Memory B cell (primary cell): ENCODE measurements at regions not wholly inside any gene's neighbourhood (a gene's known extent, or its start where the extent isn't known, plus 50 kb on each side); places are given as distances from the start of the nearest gene placed in this dataset.

Experiments
- ATAC-seq: fragments of 150-1000 bp; cut with Tn5 transposase; 2 replicates; pipeline ENCODE4 v1.10.0; 2021; ENCODE audit warnings: low read depth, mild to moderate bottlenecking, moderate library complexity
- DNase-seq, 2 donors: peaks; one replicate each; pipeline ENCODE4 v3.0.0; 2022; ENCODE audit warnings: low spot score in 2 of 2
- H3K27ac Mint-ChIP-seq: one replicate; pipeline ENCODE4 v1.8.0; 2022; ENCODE audit warnings: mild to moderate bottlenecking, moderate library complexity, mixed read lengths
- H3K27me3 Mint-ChIP-seq: one replicate; pipeline ENCODE4 v1.8.0; 2022; ENCODE audit warnings: mixed read lengths
- H3K36me3 Mint-ChIP-seq: one replicate; pipeline ENCODE4 v1.8.0; 2022; ENCODE audit warnings: mild to moderate bottlenecking, mixed read lengths
- H3K4me1 Mint-ChIP-seq: one replicate; pipeline ENCODE4 v1.8.0; 2022; ENCODE audit warnings: mixed read lengths
- H3K4me3 Mint-ChIP-seq: one replicate; pipeline ENCODE4 v1.8.0; 2022; ENCODE audit warnings: mild to moderate bottlenecking, moderate library complexity, mixed read lengths
- H3K9me3 Mint-ChIP-seq: one replicate; pipeline ENCODE4 v1.8.0; 2022; ENCODE audit warnings: mixed read lengths

GRCh38 chr15:69748131-69748530, 295.5 kb downstream of the RPLP1 start:
- Mint-ChIP-seq H3K4me1 (peaks cover 18% of the 10 kb centered on the region), H3K4me3 (no peak overlapping the region), H3K9me3 (peaks cover 4% of the 10 kb centered on the region), H3K27me3 (peaks cover 4% of the 10 kb centered on the region), H3K27ac (no peak overlapping the region), H3K36me3 (peaks cover 4% of the 10 kb centered on the region)
- DNase-seq: no peak
- no peak for ATAC-seq

GRCh38 chr15:69748576-69749185, 296.1 kb downstream of the RPLP1 start:
- no peak for ATAC-seq
- H3K27ac Mint-ChIP-seq: no peak overlapping the region
- no peak for DNase-seq
- peaks cover 6% of the 10 kb centered on the region for H3K9me3 Mint-ChIP-seq
- H3K4me3 Mint-ChIP-seq: no peak overlapping the region
- H3K27me3 Mint-ChIP-seq: peaks cover 4% of the 10 kb centered on the region
- H3K4me1 Mint-ChIP-seq: peaks cover 17% of the 10 kb centered on the region
- peaks cover 6% of the 10 kb centered on the region for H3K36me3 Mint-ChIP-seq

- peaks cover 15% of the 10 kb centered on the region for H3K4me1 Mint-ChIP-seq
These were observed 296.7 kb downstream of the RPLP1 start for GRCh38 chr15:69749274-69749673.

GRCh38 chr15:69749797-69750196, 297.2 kb downstream of the RPLP1 start:
- H3K4me3 Mint-ChIP-seq: no peak overlapping the region
- DNase-seq: no peak
- H3K36me3 Mint-ChIP-seq: peaks cover 9% of the 10 kb centered on the region
- H3K27me3 Mint-ChIP-seq: peaks cover 3% of the 10 kb centered on the region
- peaks cover 6% of the 10 kb centered on the region for H3K9me3 Mint-ChIP-seq
- no peak overlapping the region for H3K27ac Mint-ChIP-seq
- ATAC-seq: no peak
- peaks cover 15% of the 10 kb centered on the region for H3K4me1 Mint-ChIP-seq

More at GRCh38 chr15:69749274-69749673, 296.7 kb downstream of the RPLP1 start:
- Mint-ChIP-seq H3K27me3 (peaks cover 4% of the 10 kb centered on the region), H3K27ac (no peak overlapping the region), H3K9me3 (peaks cover 6% of the 10 kb centered on the region), H3K36me3 (peaks cover 6% of the 10 kb centered on the region), H3K4me3 (no peak overlapping the region)
- DNase-seq: no peak
- no peak for ATAC-seq

GRCh38 chr15:69750253-69750652, 297.6 kb downstream of the RPLP1 start:
- H3K27ac Mint-ChIP-seq: no peak overlapping the region
- H3K27me3 Mint-ChIP-seq: peaks cover 3% of the 10 kb centered on the region
- no peak overlapping the region for H3K4me3 Mint-ChIP-seq
- DNase-seq (no peak), ATAC-seq (no peak)
- peaks cover 9% of the 10 kb centered on the region for H3K36me3 Mint-ChIP-seq
- H3K9me3 Mint-ChIP-seq: peaks cover 6% of the 10 kb centered on the region
- H3K4me1 Mint-ChIP-seq: peaks cover 17% of the 10 kb centered on the region

- Mint-ChIP-seq H3K4me1 (peaks cover 22% of the 10 kb centered on the region), H3K36me3 (peaks cover 9% of the 10 kb centered on the region), H3K9me3 (peaks cover 6% of the 10 kb centered on the region), H3K27me3 (peaks cover 3% of the 10 kb centered on the region), H3K4me3 (no peak overlapping the region), H3K27ac (no peak overlapping the region)
- DNase-seq (no peak), ATAC-seq (no peak)
These were observed 298.5 kb downstream of the RPLP1 start for GRCh38 chr15:69751147-69751546.

GRCh38 chr15:69751566-69751965, 298.9 kb downstream of the RPLP1 start:
- DNase-seq: no peak
- H3K9me3 Mint-ChIP-seq: peaks cover 6% of the 10 kb centered on the region
- H3K27me3 Mint-ChIP-seq: peaks cover 2% of the 10 kb centered on the region
- H3K36me3 Mint-ChIP-seq: peaks cover 9% of the 10 kb centered on the region
- no peak overlapping the region for H3K4me3 Mint-ChIP-seq
- H3K27ac Mint-ChIP-seq: no peak overlapping the region
- no peak for ATAC-seq
- peaks cover 27% of the 10 kb centered on the region for H3K4me1 Mint-ChIP-seq

- H3K36me3 Mint-ChIP-seq: peaks cover 9% of the 10 kb centered on the region
- peaks cover 6% of the 10 kb centered on the region for H3K9me3 Mint-ChIP-seq
- peaks cover 46% of the 10 kb centered on the region for H3K4me1 Mint-ChIP-seq
- ATAC-seq (no peak), DNase-seq (no peak)
- H3K27ac Mint-ChIP-seq: no peak overlapping the region
- H3K4me3 Mint-ChIP-seq: no peak overlapping the region
- H3K27me3 Mint-ChIP-seq: no peaks in the 10 kb centered on the region
These were observed 301.2 kb downstream of the RPLP1 start for GRCh38 chr15:69753867-69754266.

- Mint-ChIP-seq H3K27me3 (no peaks in the 10 kb centered on the region), H3K9me3 (peaks cover 6% of the 10 kb centered on the region), H3K4me3 (no peak overlapping the region), H3K27ac (no peak overlapping the region), H3K36me3 (peaks cover 9% of the 10 kb centered on the region), H3K4me1 (peaks cover 50% of the 10 kb centered on the region)
- DNase-seq (no peak), ATAC-seq (no peak)
These were observed 301.7 kb downstream of the RPLP1 start for GRCh38 chr15:69754313-69754712.

- H3K4me3 Mint-ChIP-seq: peak overlapping the region; percentile 37
- H3K4me1 Mint-ChIP-seq: peaks cover 60% of the 10 kb centered on the region
- peaks cover 9% of the 10 kb centered on the region for H3K36me3 Mint-ChIP-seq
- H3K27me3 Mint-ChIP-seq: no peaks in the 10 kb centered on the region
- DNase-seq: peak; percentile 48 to 50
- peak; percentile 75 for ATAC-seq
- H3K9me3 Mint-ChIP-seq: peaks cover 6% of the 10 kb centered on the region
- H3K27ac Mint-ChIP-seq: peak overlapping the region; percentile 73
These were observed 303.1 kb downstream of the RPLP1 start for GRCh38 chr15:69755551-69756310.

- DNase-seq: no peak
- Mint-ChIP-seq H3K36me3 (peaks cover 9% of the 10 kb centered on the region), H3K4me3 (peak overlapping the region; percentile 27), H3K9me3 (peaks cover 8% of the 10 kb centered on the region), H3K4me1 (peaks cover 66% of the 10 kb centered on the region), H3K27me3 (no peaks in the 10 kb centered on the region), H3K27ac (no peak overlapping the region)
- no peak for ATAC-seq
These were observed 303.8 kb downstream of the RPLP1 start for GRCh38 chr15:69756440-69756839.

- H3K9me3 Mint-ChIP-seq: peaks cover 8% of the 10 kb centered on the region
- no peak overlapping the region for H3K27ac Mint-ChIP-seq
- peaks cover 68% of the 10 kb centered on the region for H3K4me1 Mint-ChIP-seq
- DNase-seq: no peak
- no peaks in the 10 kb centered on the region for H3K27me3 Mint-ChIP-seq
- ATAC-seq: no peak
- H3K4me3 Mint-ChIP-seq: no peak overlapping the region
- peaks cover 9% of the 10 kb centered on the region for H3K36me3 Mint-ChIP-seq
These were observed 304.6 kb downstream of the RPLP1 start for GRCh38 chr15:69757186-69757585.

- H3K9me3 Mint-ChIP-seq: peaks cover 3% of the 10 kb centered on the region
- H3K4me3 Mint-ChIP-seq: no peak overlapping the region
- peaks cover 76% of the 10 kb centered on the region for H3K4me1 Mint-ChIP-seq
- ATAC-seq (no peak), DNase-seq (no peak)
- no peaks in the 10 kb centered on the region for H3K27me3 Mint-ChIP-seq
- H3K27ac Mint-ChIP-seq: no peak overlapping the region
- peaks cover 3% of the 10 kb centered on the region for H3K36me3 Mint-ChIP-seq
These were observed 305.7 kb downstream of the RPLP1 start for GRCh38 chr15:69758291-69758771.
